ENCODE measurements at regions not wholly inside any gene's neighbourhood (a gene's known extent, or its start where the extent isn't known, plus 50 kb on each side); places are given as distances from the start of the nearest gene placed in this dataset.
A peak's percentile ranks its signal among the peaks of the same experiment; 100 is the strongest.

- DNase-seq (ENCODE audit: low read depth) = no peak
- H3K27me3 ChIP-seq (ENCODE audit: control insufficient read depth, insufficient read depth, low read length) = peaks cover 2% of the 10 kb centered on the region
- no peak for TF ChIP-seq CTCF (IDR thresholded peaks at IDR 0.05; ENCODE audit: insufficient read depth, low read length, poor library complexity, severe bottlenecking)
- H3K36me3 ChIP-seq (ENCODE audit: control insufficient read depth, insufficient read depth, low read length) = no peaks in the 10 kb centered on the region
- no peak overlapping the region for H3K4me3 ChIP-seq (ENCODE audit: low read depth, low read length)
Observed at GRCh38 chr17:51391982-51392654, 131.8 kb downstream of the UTP18 start.

- no peaks in the 10 kb centered on the region for H3K27me3 ChIP-seq (ENCODE audit: control insufficient read depth, insufficient read depth, low read length)
- no peak for TF ChIP-seq CTCF (IDR thresholded peaks at IDR 0.05; ENCODE audit: insufficient read depth, low read length, poor library complexity, severe bottlenecking)
- H3K36me3 ChIP-seq (ENCODE audit: control insufficient read depth, insufficient read depth, low read length) = no peaks in the 10 kb centered on the region
- no peak overlapping the region for H3K4me3 ChIP-seq (ENCODE audit: low read depth, low read length)
- DNase-seq (ENCODE audit: low read depth) = no peak
Observed at GRCh38 chr17:51395621-51396020, 135.3 kb downstream of the UTP18 start.

- DNase-seq (ENCODE audit: low read depth) = peak; percentile 82
- no peaks in the 10 kb centered on the region for H3K27me3 ChIP-seq (ENCODE audit: control insufficient read depth, insufficient read depth, low read length)
- H3K36me3 ChIP-seq (ENCODE audit: control insufficient read depth, insufficient read depth, low read length) = no peaks in the 10 kb centered on the region
- no peak overlapping the region for H3K4me3 ChIP-seq (ENCODE audit: low read depth, low read length)
- TF ChIP-seq CTCF (IDR thresholded peaks at IDR 0.05; ENCODE audit: insufficient read depth, low read length, poor library complexity, severe bottlenecking) = no peak
Observed at GRCh38 chr17:51397361-51398127, 137.2 kb downstream of the UTP18 start.

- Histone ChIP-seq H3K27me3 (ENCODE audit: control insufficient read depth, insufficient read depth, low read length) (no peaks in the 10 kb centered on the region), H3K4me3 (ENCODE audit: low read depth, low read length) (no peak overlapping the region), H3K36me3 (ENCODE audit: control insufficient read depth, insufficient read depth, low read length) (no peaks in the 10 kb centered on the region)
- TF ChIP-seq CTCF (IDR thresholded peaks at IDR 0.05; ENCODE audit: insufficient read depth, low read length, poor library complexity, severe bottlenecking) = no peak
- DNase-seq (ENCODE audit: low read depth) = no peak
Observed at GRCh38 chr17:51398128-51398525, 137.8 kb downstream of the UTP18 start.

- Histone ChIP-seq H3K27me3 (ENCODE audit: control insufficient read depth, insufficient read depth, low read length) (no peaks in the 10 kb centered on the region), H3K36me3 (ENCODE audit: control insufficient read depth, insufficient read depth, low read length) (no peaks in the 10 kb centered on the region), H3K4me3 (ENCODE audit: low read depth, low read length) (no peak overlapping the region)
- no peak for TF ChIP-seq CTCF (IDR thresholded peaks at IDR 0.05; ENCODE audit: insufficient read depth, low read length, poor library complexity, severe bottlenecking)
- no peak for DNase-seq (ENCODE audit: low read depth)
Observed at GRCh38 chr17:51398687-51399086, 138.3 kb downstream of the UTP18 start.

All from kidney epithelial cell (primary cell).